ENCODE measurements at regions not wholly inside any gene's neighbourhood (a gene's known extent, or its start where the extent isn't known, plus 50 kb on each side); places are given as distances from the start of the nearest gene placed in this dataset.

GRCh38 chr2:238786792-238787490, 60.9 kb upstream of the TWIST2 start:
- no peak for DNase-seq (ENCODE audit: low spot score)

- no peak for DNase-seq (ENCODE audit: low spot score)
These were observed 60.4 kb upstream of the TWIST2 start for GRCh38 chr2:238787501-238787900.

GRCh38 chr2:238789317-238789806, 58.5 kb upstream of the TWIST2 start:
- DNase-seq (ENCODE audit: low spot score), result no peak

GRCh38 chr2:238790126-238790832, 57.6 kb upstream of the TWIST2 start:
- no peak for DNase-seq (ENCODE audit: low spot score)

GRCh38 chr2:238790833-238791230, 57.1 kb upstream of the TWIST2 start:
- DNase-seq (ENCODE audit: low spot score), result no peak

GRCh38 chr2:238791354-238791753, 56.5 kb upstream of the TWIST2 start:
- DNase-seq (ENCODE audit: low spot score), result no peak

GRCh38 chr2:238793306-238793705, 54.6 kb upstream of the TWIST2 start:
- DNase-seq (ENCODE audit: low spot score), result no peak

- no peak for DNase-seq (ENCODE audit: low spot score)
These were observed 54.0 kb upstream of the TWIST2 start for GRCh38 chr2:238793801-238794449.

- DNase-seq (ENCODE audit: low spot score), result no peak
These were observed 51.5 kb upstream of the TWIST2 start for GRCh38 chr2:238796223-238796885.

GRCh38 chr2:238797537-238797936, 50.3 kb upstream of the TWIST2 start:
- no peak for DNase-seq (ENCODE audit: low spot score)

Data from A172 (cell line).